HT-29 (cell line): ENCODE measurements at regions not wholly inside any gene's neighbourhood (a gene's known extent, or its start where the extent isn't known, plus 50 kb on each side); places are given as distances from the start of the nearest gene placed in this dataset.

Source experiments
- DNase-seq: peaks from one replicate; pipeline ENCODE4 v3.0.0-alpha.2; 2015; ENCODE audit warnings: low spot score

DNA sequence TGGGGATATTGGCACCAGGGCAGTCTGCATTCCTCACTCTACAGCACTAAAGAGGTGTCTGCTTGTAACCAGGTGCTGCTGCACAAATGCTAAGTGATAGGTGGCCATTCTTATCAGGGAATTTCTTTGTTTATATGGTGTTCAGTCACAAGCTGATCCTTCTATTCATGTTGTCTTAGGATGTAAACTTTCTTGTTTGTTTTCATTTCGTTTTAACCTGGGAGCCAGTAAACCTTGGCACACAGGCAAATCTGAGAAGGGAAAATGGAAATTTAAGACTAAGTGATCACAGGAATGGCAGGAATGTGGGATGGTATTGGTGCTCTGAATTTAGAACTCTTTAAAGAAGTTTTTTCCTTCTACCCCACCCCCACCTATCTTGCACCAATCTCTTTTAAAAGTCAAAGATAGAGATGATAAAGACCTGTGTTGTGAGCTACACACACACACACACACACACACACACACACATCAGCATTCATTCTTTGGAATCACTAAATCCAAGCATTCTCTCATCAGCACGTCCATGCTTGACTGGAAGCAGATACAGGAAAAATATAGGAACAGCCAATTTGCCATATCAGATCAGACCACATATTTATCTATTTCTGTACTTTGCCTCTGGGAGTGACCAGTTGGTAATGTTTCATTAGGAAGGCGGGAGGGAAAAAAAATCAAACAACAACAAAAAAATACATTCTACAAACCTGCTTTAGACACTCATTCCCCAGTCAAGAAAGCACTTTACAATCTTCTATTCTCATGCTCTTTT is 451.4 kb upstream of the ADGRL2 start:
- no peak for DNase-seq

- no peak for DNase-seq
These were observed 455.6 kb upstream of the ADGRL2 start for GRCh38 chr1:81345110-81345509.

DNA sequence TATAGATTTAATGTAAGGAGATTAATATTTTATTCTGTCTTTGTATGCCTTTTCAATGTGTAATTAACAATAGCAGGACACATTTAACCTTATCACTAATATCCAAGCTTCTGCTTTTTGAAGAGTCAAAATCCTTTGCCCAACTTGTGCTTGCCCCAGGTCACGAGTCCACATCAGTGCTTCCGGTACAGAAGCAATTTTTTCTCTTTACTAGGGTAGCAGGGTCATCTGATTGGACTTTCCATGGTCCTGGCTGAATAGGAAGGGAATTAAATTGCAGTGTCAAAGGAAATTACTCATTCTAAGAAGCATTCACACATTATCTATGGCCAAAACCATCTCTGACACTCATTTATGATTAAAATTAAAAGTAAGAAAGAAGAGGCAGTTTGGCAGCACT is 460.5 kb upstream of the ADGRL2 start:
- no peak for DNase-seq

GRCh38 chr1:81337226-81337625 is 463.5 kb upstream of the ADGRL2 start:
- no peak for DNase-seq

GRCh38 chr1:81335876-81336275 is 464.9 kb upstream of the ADGRL2 start:
- no peak for DNase-seq

- DNase-seq: no peak
These were observed 470.2 kb upstream of the ADGRL2 start for GRCh38 chr1:81330521-81330920.

GRCh38 chr1:81330111-81330510 is 470.6 kb upstream of the ADGRL2 start:
- no peak for DNase-seq

DNA sequence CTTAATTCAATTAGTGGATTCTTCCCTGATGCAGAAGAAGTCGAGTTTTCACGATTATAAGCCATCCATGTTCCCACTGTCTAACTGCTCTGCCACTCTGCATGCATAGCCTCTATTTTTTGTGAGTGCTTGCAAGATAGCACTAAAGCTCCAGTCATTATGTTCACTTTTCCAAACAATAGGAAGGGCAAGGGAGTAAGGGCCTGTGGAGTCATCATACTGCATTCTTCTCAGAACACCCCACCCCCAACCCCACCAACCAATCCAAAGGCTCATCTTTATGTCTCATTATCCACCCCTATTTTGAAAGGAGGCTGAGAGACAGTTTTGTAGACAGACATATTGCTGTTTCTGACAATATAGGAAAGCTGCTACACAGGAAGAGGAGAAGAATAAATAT is 471.7 kb upstream of the ADGRL2 start:
- DNase-seq: no peak

- no peak for DNase-seq
These were observed 473.0 kb upstream of the ADGRL2 start for GRCh38 chr1:81327743-81328142.

DNA sequence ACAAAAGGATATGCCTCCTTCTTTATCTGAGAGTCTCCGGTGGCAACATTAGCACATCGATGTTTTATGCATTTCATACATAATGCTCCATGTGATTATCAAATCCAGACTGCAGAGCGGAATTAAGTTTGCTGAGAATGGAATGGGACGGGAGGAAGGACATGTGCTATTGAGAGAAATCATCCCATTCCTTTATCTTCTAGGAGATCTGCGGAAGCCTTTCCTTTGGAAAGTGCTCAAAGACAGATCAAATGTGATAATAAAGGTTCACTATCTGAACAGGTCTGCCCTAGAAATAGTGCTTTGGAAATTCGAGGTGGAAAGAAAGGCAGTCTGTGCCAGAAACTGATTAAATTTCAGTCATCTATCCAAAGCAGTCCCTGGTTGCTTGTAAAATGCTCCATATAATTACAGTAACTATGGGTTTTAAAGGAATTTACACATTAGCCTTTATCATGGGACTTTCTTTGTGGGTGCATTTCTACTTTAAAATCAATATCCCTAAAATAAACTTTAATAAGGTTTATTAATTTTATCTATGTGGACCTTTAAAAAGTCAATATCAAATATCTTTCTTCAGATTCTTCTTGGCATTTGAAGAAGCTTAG is 473.5 kb upstream of the ADGRL2 start:
- no peak for DNase-seq

GRCh38 chr1:81326212-81326611 is 474.5 kb upstream of the ADGRL2 start:
- no peak for DNase-seq

- no peak for DNase-seq
These were observed 475.3 kb upstream of the ADGRL2 start for GRCh38 chr1:81325397-81325796.

DNA sequence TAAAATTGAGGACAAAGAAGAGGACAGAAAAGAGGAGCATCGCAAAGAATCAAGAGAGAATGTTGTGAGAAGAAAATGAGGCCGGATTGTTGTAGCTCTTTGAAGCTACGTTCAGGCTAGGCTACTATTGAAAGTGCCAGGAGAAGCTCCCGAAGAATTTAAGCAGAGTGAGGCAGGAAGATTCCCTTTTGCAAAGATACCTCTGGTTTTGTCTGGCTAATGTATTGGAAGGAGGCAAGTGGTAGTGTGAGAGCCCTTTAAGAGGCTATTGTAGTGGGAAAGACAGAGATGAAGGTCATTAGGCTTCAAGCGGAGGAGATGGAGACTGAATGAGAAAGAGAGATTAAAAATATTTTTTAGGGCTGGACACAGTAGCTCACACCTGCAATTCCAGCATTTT is 476.9 kb upstream of the ADGRL2 start:
- no peak for DNase-seq

DNA sequence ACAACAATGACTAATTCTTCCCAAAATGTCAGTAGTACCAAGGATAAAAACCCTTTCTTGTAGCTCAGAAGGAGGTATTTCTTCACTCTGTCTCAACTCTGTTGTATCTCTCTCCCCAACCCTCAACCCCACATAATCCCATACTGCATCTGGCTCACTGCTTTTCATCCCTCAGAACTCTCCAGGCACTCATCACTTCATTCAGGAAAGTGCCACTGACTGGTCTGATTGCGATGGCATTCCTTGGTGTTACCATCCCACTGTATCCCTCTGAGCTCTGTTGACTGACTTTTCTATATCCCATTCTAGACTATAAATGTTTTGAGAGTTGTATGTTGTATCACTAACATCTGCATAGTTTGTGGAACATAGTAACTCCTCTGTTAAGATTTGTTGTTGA is 483.5 kb upstream of the ADGRL2 start:
- no peak for DNase-seq

- DNase-seq: no peak
These were observed 486.1 kb upstream of the ADGRL2 start for GRCh38 chr1:81314513-81315233.

GRCh38 chr1:81313289-81313688 is 487.4 kb upstream of the ADGRL2 start:
- no peak for DNase-seq

DNA sequence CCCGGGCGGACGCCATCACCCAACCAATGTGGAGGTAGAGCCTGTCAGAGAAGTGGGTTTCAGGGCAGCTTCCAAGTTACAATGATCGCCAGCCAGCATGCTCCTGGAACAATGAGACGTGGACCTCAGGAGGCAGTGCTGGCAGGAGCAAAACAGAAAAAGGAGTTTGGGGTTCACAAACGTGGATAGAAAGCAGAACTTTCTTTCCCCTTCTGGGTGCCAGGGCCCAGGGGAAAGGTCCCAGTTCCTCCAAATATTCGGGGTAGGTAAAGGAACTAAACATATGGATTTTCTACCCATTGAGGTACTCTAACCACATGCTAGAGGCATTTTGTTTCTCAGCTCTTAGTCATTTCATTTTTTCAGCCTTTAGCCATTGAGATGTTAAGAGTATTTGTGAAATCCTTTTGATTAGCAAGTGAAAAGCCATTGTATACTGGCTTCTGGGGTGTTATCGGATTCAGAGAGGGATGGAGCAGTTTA is 488.4 kb upstream of the ADGRL2 start:
- no peak for DNase-seq

DNA sequence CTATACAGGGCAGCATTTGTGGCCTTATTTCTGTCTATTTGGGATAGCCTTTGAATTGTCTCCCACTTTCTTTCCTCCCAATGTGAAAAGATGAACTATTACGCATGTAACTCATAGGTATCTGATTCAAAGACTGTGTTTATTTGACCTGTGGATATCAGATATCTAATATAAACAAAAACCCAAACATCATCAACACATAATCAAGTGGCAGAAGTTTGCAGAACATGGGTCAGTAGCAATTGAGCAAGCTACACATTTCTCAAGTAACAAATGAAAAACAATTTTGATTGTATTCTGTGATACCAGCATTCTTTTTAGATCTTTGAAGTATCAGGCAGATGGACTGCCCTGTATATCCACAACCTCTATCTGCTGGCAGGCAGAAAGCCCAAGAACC is 490.5 kb upstream of the ADGRL2 start:
- no peak for DNase-seq

DNA sequence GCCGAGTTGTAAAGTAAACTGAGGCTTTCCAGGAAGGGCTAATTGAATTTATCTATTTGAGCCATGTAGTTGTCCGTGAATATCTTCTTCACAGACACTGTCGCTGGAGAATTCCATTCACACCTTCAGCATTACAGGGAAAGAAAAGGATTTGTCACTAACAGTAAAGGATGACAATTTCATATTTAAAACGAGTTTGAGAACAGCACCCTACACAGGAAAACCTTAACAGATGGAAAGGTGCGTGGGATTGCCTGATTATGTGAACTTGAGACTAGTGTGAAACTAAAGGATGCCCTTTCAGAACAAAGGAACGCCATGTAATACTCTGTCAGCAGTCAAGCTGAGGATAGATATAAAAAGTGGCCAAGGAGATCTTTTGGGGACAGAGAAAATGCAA is 492.5 kb upstream of the ADGRL2 start:
- DNase-seq: no peak

- no peak for DNase-seq
These were observed 492.9 kb upstream of the ADGRL2 start for GRCh38 chr1:81307786-81308185.

- DNase-seq: peak; percentile 54
These were observed 494.7 kb upstream of the ADGRL2 start for GRCh38 chr1:81305997-81306452.

GRCh38 chr1:81304187-81304586 is 496.5 kb upstream of the ADGRL2 start:
- DNase-seq: no peak

DNA sequence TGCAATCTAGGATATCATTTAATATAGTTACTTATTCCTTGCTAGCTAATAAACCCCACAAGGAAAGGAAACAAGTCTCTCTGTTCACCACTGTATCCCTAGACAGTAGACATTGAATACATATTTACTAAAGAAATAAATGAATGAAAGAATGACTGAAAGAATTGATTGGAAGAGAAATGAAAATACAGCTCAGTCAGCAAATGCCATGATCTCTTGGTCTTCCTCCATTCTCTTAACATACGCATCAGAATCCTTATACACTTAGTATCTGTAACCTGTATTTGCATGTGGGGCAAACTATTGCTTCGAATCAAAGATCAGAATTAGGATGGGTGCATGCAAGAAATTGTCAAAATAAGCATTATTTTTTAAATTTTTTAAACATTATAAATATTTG is 500.8 kb upstream of the ADGRL2 start:
- no peak for DNase-seq
